GM12878 (cell line): ENCODE measurements at regions not wholly inside any gene's neighbourhood (a gene's known extent, or its start where the extent isn't known, plus 50 kb on each side); places are given as distances from the start of the nearest gene placed in this dataset.

Source experiments
- ATAC-seq: fragments of 200-7000 bp; cut with Tn5 transposase; 3 replicates; pipeline ENCODE4 v1.9.1; 2020; ENCODE audit warnings: mild to moderate bottlenecking, moderate library complexity
- BruUV-seq: library from RNA; stranded (reverse); fragments of 400-500 nt; replicated peaks from 2 replicates; lab custom pipeline; 2021; lab: Mats Ljungman, UMichigan
- CTCF ChIA-PET: fragments of 300-600 bp; sonication (Branson Sonifier 250); formaldehyde crosslinking; extraction: SDS; loops from one replicate; lab custom pipeline; 2021; ENCODE audit warnings: inconsistent platforms; lab: Yijun Ruan, JAX
- POLR2A ChIA-PET: fragments of 350-600 bp; formaldehyde crosslinking; extraction: SDS; loops from one replicate; lab custom pipeline; 2021; ENCODE audit warnings: inconsistent platforms; lab: Charles Lee
- RAD21 ChIA-PET: fragments of 300-600 bp; sonication (Branson Sonifier 250); formaldehyde crosslinking; loops from one replicate; lab custom pipeline; 2023; ENCODE audit warnings: antibody characterized with exemption; ENCODE audit not compliant: unreplicated experiment; lab: Charles Lee
- SMC1A ChIA-PET: fragments of 300-600 bp; sonication (Branson Sonifier 250); formaldehyde crosslinking; loops from one replicate; lab custom pipeline; 2023; ENCODE audit not compliant: unreplicated experiment, uncharacterized antibody; lab: Charles Lee
- DNase-seq: peaks from one replicate; pipeline ENCODE4 v3.0.0-alpha.2; 2011; ENCODE audit warnings: low read depth, low spot score
- FAIRE-seq: peaks from 3 replicates; lab custom pipeline; 2011; peaks lifted over from hg19 to GRCh38; lab: Jason Lieb, UNC
- H2AFZ ChIP-seq: 2 replicates; pipeline ENCODE4 v1.6.0; 2011; ENCODE audit warnings: low read depth, low read length, control low read depth; ENCODE audit not compliant: control insufficient read depth
- H3K27ac ChIP-seq: 2 replicates; pipeline ENCODE4 v1.5.1; 2011; ENCODE audit warnings: control low read depth; ENCODE audit not compliant: control insufficient read depth, insufficient read depth
- H3K27me3 ChIP-seq, 2 experiments: replicated peaks in 1 of 2; 2 replicates each; pipeline versions ENCODE4 v1.6.0 to v1.6.1; 2011; ENCODE audit warnings: low read length in 1 of 2; ENCODE audit not compliant: control insufficient read depth in 2 of 2, insufficient read depth in 2 of 2
- H3K36me3 ChIP-seq, 2 experiments: 2 replicates each; pipeline ENCODE4 v1.5.1; 2011; ENCODE audit warnings: low read length in 1 of 2; ENCODE audit not compliant: control insufficient read depth in 2 of 2, insufficient read depth in 2 of 2
- H3K4me1 ChIP-seq: 2 replicates; pipeline ENCODE4 v1.6.1; 2011; ENCODE audit warnings: mild to moderate bottlenecking, low read length, moderate library complexity, mixed read lengths; ENCODE audit not compliant: control insufficient read depth, insufficient read depth
- H3K4me2 ChIP-seq: 2 replicates; pipeline ENCODE4 v1.6.0; 2011; ENCODE audit warnings: control low read depth; ENCODE audit not compliant: control insufficient read depth, insufficient read depth
- H3K4me3 ChIP-seq: fragments of 200-600 bp; sonication (generic); 2 replicates; pipeline ENCODE4 v1.5.1; 2016
- H3K79me2 ChIP-seq: 2 replicates; pipeline ENCODE4 v1.6.0; 2011; ENCODE audit warnings: low read length; ENCODE audit not compliant: control insufficient read depth, insufficient read depth
- H3K9ac ChIP-seq: 2 replicates; pipeline ENCODE4 v1.8.0; 2011; ENCODE audit warnings: low read length, control low read depth, mixed read lengths; ENCODE audit not compliant: control insufficient read depth, insufficient read depth
- H3K9me3 ChIP-seq: replicated peaks from 3 replicates; pipeline ENCODE4 v1.5.1; 2011; ENCODE audit warnings: mild to moderate bottlenecking, low read length; ENCODE audit not compliant: control insufficient read depth, insufficient read depth
- H4K20me1 ChIP-seq: 2 replicates; pipeline ENCODE4 v1.6.0; 2011; ENCODE audit not compliant: control insufficient read depth, insufficient read depth
- CHD4 ChIP-seq: fragments of 200-600 bp; sonication (generic); IDR thresholded peaks from 2 replicates; pipeline ENCODE4 v1.6.1; 2016; ENCODE audit warnings: mild to moderate bottlenecking
- FOS ChIP-seq: IDR thresholded peaks from 3 replicates; pipeline ENCODE4 v1.6.1; 2011; ENCODE audit warnings: borderline replicate concordance; ENCODE audit not compliant: insufficient read length; ENCODE audit errors: extremely low read depth
- IKZF1 ChIP-seq: fragments of 450-650 bp; conservative IDR thresholded peaks from 2 replicates; pipeline ENCODE4 v1.6.1; 2017; ENCODE audit warnings: antibody characterized with exemption, mild to moderate bottlenecking
- IKZF2 ChIP-seq, 2 experiments: fragments of 450-650 bp; IDR thresholded peaks; 2 replicates each; pipeline ENCODE4 v1.6.1; 2017; ENCODE audit warnings: mild to moderate bottlenecking in 2 of 2, moderate library complexity in 2 of 2
- MAX ChIP-seq: IDR thresholded peaks from 2 replicates; pipeline ENCODE4 v1.6.1; 2012; ENCODE audit warnings: low read depth, low read length, improper control_type of control experiment
- NFXL1 ChIP-seq: fragments of 450-650 bp; IDR thresholded peaks from 2 replicates; pipeline ENCODE4 v1.6.1; 2017; ENCODE audit warnings: antibody characterized with exemption, mild to moderate bottlenecking, borderline replicate concordance
- SMC3 ChIP-seq: IDR thresholded peaks from 2 replicates; pipeline ENCODE4 v1.6.1; 2011; ENCODE audit warnings: low read length, improper control_type of control experiment, borderline replicate concordance
- SRF ChIP-seq, 2 experiments: IDR thresholded peaks; 2 replicates each; pipeline ENCODE4 v1.6.1; 2011; ENCODE audit warnings: low read depth in 2 of 2, low read length in 2 of 2, mild to moderate bottlenecking in 1 of 2, moderate library complexity in 1 of 2
- SUZ12 ChIP-seq: fragments of 200-600 bp; sonication (generic); IDR thresholded peaks from one replicate; pipeline ENCODE4 v1.6.1; 2018; ENCODE audit warnings: antibody characterized with exemption, mild to moderate bottlenecking; ENCODE audit not compliant: unreplicated experiment
- YY1 ChIP-seq: IDR thresholded peaks from 2 replicates; pipeline ENCODE4 v1.6.1; 2011; ENCODE audit warnings: low read depth, mild to moderate bottlenecking, low read length
- ZNF384 ChIP-seq: IDR thresholded peaks from 2 replicates; pipeline ENCODE4 v1.6.1; 2012; ENCODE audit warnings: low read depth, mild to moderate bottlenecking, low read length, improper control_type of control experiment, borderline replicate concordance
- WGBS: methylation state at CpG from one replicate; pipeline ENCODE4 v1.1.6; 2016; ENCODE audit warnings: low lambda C conversion rate; ENCODE audit not compliant: insufficient replicate concordance, insufficient coverage; ENCODE audit errors: missing lambda C conversion rate; 5-methylcytosine and 5-hydroxymethylcytosine counted together
- in situ Hi-C: fragments of 300-500 bp; cut with MboI; formaldehyde crosslinking; loops from 9 replicates; pipeline ENCODE4 v1.14.3; 2018; ENCODE audit warnings: mixed read lengths
- intact Hi-C: fragments of 100-400 bp; cut with micrococcal nuclease; formaldehyde crosslinking; loops from one replicate; pipeline ENCODE4 v1.14.2; 2022; ENCODE audit not compliant: unreplicated experiment
- TF ChIP-seq, protein P1 (sequence below): IDR thresholded peaks from 2 replicates; pipeline ENCODE4 v1.6.1; 2011; ENCODE audit warnings: low read depth, mild to moderate bottlenecking, low read length, moderate library complexity, borderline replicate concordance; ENCODE audit errors: extremely low read depth
- TF ChIP-seq, protein P2 (sequence below): fragments of 450-650 bp; IDR thresholded peaks from 2 replicates; pipeline ENCODE4 v1.6.1; 2016; ENCODE audit warnings: mild to moderate bottlenecking, moderate library complexity, borderline replicate concordance
- TF ChIP-seq, protein P3 (sequence below): fragments of 450-650 bp; IDR thresholded peaks from 2 replicates; pipeline ENCODE4 v1.6.1; 2017; ENCODE audit warnings: mild to moderate bottlenecking, moderate library complexity
- TF ChIP-seq, protein P4 (sequence below): IDR thresholded peaks from 2 replicates; pipeline ENCODE4 v1.6.1; 2012; ENCODE audit warnings: low read depth, low read length, improper control_type of control experiment

DNA sequence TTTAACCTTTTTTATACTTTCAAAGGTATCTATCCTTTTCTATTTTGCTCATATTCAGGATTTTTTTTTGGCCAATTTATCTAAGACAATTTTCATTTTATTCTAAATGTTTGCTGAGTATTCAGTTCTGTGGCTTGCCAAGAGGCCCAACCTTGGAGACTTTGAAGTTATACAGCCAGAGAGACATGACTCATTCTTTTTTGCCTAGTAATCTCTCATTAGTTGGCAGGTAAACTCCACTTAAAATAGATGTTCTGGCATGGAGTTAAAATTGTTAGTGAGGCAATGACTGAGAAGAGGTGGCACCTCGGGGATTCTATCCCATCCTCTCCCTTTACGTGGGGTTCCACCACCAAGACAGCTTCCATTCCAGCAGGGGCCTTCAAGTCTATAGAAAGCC is 213.8 kb downstream of the KCTD12 start:
- FAIRE-seq = no peak
- intact Hi-C loops = no loop called here
- TF ChIP-seq, protein P1, sequence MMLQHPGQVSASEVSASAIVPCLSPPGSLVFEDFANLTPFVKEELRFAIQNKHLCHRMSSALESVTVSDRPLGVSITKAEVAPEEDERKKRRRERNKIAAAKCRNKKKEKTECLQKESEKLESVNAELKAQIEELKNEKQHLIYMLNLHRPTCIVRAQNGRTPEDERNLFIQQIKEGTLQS = no peak
- TF ChIP-seq, protein P2, sequence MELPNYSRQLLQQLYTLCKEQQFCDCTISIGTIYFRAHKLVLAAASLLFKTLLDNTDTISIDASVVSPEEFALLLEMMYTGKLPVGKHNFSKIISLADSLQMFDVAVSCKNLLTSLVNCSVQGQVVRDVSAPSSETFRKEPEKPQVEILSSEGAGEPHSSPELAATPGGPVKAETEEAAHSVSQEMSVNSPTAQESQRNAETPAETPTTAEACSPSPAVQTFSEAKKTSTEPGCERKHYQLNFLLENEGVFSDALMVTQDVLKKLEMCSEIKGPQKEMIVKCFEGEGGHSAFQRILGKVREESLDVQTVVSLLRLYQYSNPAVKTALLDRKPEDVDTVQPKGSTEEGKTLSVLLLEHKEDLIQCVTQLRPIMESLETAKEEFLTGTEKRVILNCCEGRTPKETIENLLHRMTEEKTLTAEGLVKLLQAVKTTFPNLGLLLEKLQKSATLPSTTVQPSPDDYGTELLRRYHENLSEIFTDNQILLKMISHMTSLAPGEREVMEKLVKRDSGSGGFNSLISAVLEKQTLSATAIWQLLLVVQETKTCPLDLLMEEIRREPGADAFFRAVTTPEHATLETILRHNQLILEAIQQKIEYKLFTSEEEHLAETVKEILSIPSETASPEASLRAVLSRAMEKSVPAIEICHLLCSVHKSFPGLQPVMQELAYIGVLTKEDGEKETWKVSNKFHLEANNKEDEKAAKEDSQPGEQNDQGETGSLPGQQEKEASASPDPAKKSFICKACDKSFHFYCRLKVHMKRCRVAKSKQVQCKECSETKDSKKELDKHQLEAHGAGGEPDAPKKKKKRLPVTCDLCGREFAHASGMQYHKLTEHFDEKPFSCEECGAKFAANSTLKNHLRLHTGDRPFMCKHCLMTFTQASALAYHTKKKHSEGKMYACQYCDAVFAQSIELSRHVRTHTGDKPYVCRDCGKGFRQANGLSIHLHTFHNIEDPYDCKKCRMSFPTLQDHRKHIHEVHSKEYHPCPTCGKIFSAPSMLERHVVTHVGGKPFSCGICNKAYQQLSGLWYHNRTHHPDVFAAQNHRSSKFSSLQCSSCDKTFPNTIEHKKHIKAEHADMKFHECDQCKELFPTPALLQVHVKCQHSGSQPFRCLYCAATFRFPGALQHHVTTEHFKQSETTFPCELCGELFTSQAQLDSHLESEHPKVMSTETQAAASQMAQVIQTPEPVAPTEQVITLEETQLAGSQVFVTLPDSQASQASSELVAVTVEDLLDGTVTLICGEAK = no peak
- no peak for TF ChIP-seq YY1
- no peak for TF ChIP-seq MAX
- TF ChIP-seq SUZ12 = no peak
- no peak for TF ChIP-seq FOS
- TF ChIP-seq, protein P3, sequence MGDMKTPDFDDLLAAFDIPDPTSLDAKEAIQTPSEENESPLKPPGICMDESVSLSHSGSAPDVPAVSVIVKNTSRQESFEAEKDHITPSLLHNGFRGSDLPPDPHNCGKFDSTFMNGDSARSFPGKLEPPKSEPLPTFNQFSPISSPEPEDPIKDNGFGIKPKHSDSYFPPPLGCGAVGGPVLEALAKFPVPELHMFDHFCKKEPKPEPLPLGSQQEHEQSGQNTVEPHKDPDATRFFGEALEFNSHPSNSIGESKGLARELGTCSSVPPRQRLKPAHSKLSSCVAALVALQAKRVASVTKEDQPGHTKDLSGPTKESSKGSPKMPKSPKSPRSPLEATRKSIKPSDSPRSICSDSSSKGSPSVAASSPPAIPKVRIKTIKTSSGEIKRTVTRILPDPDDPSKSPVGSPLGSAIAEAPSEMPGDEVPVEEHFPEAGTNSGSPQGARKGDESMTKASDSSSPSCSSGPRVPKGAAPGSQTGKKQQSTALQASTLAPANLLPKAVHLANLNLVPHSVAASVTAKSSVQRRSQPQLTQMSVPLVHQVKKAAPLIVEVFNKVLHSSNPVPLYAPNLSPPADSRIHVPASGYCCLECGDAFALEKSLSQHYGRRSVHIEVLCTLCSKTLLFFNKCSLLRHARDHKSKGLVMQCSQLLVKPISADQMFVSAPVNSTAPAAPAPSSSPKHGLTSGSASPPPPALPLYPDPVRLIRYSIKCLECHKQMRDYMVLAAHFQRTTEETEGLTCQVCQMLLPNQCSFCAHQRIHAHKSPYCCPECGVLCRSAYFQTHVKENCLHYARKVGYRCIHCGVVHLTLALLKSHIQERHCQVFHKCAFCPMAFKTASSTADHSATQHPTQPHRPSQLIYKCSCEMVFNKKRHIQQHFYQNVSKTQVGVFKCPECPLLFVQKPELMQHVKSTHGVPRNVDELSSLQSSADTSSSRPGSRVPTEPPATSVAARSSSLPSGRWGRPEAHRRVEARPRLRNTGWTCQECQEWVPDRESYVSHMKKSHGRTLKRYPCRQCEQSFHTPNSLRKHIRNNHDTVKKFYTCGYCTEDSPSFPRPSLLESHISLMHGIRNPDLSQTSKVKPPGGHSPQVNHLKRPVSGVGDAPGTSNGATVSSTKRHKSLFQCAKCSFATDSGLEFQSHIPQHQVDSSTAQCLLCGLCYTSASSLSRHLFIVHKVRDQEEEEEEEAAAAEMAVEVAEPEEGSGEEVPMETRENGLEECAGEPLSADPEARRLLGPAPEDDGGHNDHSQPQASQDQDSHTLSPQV = no peak
- TF ChIP-seq NFXL1 = no peak
- no peak for TF ChIP-seq SRF (IDR thresholded peaks at IDR 0.05; ENCODE audit: low read depth in 2 of 2, low read length in 2 of 2)
- TF ChIP-seq, protein P4, sequence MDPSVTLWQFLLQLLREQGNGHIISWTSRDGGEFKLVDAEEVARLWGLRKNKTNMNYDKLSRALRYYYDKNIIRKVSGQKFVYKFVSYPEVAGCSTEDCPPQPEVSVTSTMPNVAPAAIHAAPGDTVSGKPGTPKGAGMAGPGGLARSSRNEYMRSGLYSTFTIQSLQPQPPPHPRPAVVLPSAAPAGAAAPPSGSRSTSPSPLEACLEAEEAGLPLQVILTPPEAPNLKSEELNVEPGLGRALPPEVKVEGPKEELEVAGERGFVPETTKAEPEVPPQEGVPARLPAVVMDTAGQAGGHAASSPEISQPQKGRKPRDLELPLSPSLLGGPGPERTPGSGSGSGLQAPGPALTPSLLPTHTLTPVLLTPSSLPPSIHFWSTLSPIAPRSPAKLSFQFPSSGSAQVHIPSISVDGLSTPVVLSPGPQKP = no peak
- no peak for TF ChIP-seq SMC3
- no peak for TF ChIP-seq CHD4
- TF ChIP-seq IKZF2 (IDR thresholded peaks at IDR 0.05) = no peak
- TF ChIP-seq IKZF1 = no peak
- no peak for TF ChIP-seq ZNF384

More for the DNA sequence above, 213.8 kb downstream of the KCTD12 start:
- ChIA-PET CTCF (no interaction called here), POLR2A (no interaction called here), RAD21 (no interaction called here), SMC1A (no interaction called here)
- 63% methylated on average over 2 of the region's 2 CpGs for WGBS
- Histone ChIP-seq H3K27ac (no peak overlapping the region), H3K79me2 (no peaks in the 10 kb centered on the region), H3K4me2 (no peak overlapping the region), H3K27me3 (no peaks in the 10 kb centered on the region), H4K20me1 (no peaks in the 10 kb centered on the region), H3K4me1 (no peaks in the 10 kb centered on the region), H3K4me3 (no peak overlapping the region), H3K36me3 (no peaks in the 10 kb centered on the region), H2AFZ (no peak overlapping the region), H3K9me3 (no peaks in the 10 kb centered on the region), H3K9ac (no peak overlapping the region)
- BruUV-seq = no TSS peak
- in situ Hi-C loops = no loop called here
- DNase-seq (no peak), ATAC-seq (no peak)
